ENCODE measurements at regions not wholly inside any gene's neighbourhood (a gene's known extent, or its start where the extent isn't known, plus 50 kb on each side); places are given as distances from the start of the nearest gene placed in this dataset.

DNA sequence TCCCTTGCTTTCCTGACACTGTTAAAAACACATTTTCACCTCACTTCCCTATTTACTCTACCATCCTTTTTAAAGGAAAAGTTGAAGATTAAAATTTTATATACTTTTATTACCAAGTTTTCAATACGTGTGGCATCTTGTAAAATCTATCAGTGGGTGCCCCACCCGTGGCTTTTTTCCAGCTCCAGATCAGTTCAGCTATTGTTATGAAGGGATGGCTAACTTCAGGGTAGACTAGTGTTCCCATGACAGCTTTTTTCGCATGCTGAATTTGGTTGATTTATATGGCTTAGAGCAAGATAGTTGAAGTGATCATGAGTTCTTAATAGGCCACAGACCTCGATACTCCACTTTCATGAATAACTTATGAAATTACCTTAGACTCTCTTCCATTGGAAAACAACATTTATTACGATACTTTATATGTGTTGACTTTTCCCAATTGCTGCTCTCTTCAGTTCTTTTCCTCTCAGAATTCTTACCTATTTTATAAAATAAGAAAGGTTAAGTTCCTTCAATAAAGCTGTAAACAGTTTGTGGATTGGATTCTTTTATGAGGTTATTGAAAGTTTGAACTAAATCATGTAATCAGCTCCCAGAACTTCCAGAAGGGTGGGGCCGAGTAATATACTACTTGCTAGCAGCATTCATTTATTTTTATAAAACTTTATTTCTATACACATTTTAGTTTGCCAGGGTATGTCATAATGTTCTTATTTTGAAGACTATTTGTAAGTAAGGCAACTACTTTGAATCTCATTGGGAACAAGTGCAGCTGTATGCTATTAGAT, 680.9 kb downstream of the SATB2 start:
- TF ChIP-seq, protein P1, sequence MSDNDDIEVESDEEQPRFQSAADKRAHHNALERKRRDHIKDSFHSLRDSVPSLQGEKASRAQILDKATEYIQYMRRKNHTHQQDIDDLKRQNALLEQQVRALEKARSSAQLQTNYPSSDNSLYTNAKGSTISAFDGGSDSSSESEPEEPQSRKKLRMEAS (IDR thresholded peaks at IDR 0.05; ENCODE audit: low read depth) = no peak
- TF ChIP-seq TAF1 (IDR thresholded peaks at IDR 0.05; ENCODE audit: borderline replicate concordance, low read depth, low read length) (no peak), EP300 (IDR thresholded peaks at IDR 0.05; ENCODE audit: borderline replicate concordance in 1 of 2, low read depth in 1 of 2, low read length in 1 of 2) (no peak), SIN3A (IDR thresholded peaks at IDR 0.05; ENCODE audit: borderline replicate concordance, low read depth, low read length) (no peak), RFX5 (IDR thresholded peaks at IDR 0.05; ENCODE audit: low read length) (no peak), POLR2AphosphoS5 (IDR thresholded peaks at IDR 0.05; ENCODE audit: low read depth, low read length) (no peak), FOSL2 (IDR thresholded peaks at IDR 0.05; ENCODE audit: borderline replicate concordance, low read depth) (no peak), MXI1 (IDR thresholded peaks at IDR 0.05; ENCODE audit: low read depth, low read length) (no peak), EZH2phosphoT487 (IDR thresholded peaks at IDR 0.05; ENCODE audit: borderline replicate concordance, low read depth) (no peak), ELF1 (IDR thresholded peaks at IDR 0.05) (no peak)
- TF ChIP-seq, protein P2, sequence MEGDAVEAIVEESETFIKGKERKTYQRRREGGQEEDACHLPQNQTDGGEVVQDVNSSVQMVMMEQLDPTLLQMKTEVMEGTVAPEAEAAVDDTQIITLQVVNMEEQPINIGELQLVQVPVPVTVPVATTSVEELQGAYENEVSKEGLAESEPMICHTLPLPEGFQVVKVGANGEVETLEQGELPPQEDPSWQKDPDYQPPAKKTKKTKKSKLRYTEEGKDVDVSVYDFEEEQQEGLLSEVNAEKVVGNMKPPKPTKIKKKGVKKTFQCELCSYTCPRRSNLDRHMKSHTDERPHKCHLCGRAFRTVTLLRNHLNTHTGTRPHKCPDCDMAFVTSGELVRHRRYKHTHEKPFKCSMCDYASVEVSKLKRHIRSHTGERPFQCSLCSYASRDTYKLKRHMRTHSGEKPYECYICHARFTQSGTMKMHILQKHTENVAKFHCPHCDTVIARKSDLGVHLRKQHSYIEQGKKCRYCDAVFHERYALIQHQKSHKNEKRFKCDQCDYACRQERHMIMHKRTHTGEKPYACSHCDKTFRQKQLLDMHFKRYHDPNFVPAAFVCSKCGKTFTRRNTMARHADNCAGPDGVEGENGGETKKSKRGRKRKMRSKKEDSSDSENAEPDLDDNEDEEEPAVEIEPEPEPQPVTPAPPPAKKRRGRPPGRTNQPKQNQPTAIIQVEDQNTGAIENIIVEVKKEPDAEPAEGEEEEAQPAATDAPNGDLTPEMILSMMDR (IDR thresholded peaks at IDR 0.05) = no peak
- TF ChIP-seq, protein P3, sequence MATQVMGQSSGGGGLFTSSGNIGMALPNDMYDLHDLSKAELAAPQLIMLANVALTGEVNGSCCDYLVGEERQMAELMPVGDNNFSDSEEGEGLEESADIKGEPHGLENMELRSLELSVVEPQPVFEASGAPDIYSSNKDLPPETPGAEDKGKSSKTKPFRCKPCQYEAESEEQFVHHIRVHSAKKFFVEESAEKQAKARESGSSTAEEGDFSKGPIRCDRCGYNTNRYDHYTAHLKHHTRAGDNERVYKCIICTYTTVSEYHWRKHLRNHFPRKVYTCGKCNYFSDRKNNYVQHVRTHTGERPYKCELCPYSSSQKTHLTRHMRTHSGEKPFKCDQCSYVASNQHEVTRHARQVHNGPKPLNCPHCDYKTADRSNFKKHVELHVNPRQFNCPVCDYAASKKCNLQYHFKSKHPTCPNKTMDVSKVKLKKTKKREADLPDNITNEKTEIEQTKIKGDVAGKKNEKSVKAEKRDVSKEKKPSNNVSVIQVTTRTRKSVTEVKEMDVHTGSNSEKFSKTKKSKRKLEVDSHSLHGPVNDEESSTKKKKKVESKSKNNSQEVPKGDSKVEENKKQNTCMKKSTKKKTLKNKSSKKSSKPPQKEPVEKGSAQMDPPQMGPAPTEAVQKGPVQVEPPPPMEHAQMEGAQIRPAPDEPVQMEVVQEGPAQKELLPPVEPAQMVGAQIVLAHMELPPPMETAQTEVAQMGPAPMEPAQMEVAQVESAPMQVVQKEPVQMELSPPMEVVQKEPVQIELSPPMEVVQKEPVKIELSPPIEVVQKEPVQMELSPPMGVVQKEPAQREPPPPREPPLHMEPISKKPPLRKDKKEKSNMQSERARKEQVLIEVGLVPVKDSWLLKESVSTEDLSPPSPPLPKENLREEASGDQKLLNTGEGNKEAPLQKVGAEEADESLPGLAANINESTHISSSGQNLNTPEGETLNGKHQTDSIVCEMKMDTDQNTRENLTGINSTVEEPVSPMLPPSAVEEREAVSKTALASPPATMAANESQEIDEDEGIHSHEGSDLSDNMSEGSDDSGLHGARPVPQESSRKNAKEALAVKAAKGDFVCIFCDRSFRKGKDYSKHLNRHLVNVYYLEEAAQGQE (IDR thresholded peaks at IDR 0.05; ENCODE audit: low read depth, low read length) = no peak
